ENCODE measurements at regions not wholly inside any gene's neighbourhood (a gene's known extent, or its start where the extent isn't known, plus 50 kb on each side); places are given as distances from the start of the nearest gene placed in this dataset.

DNA sequence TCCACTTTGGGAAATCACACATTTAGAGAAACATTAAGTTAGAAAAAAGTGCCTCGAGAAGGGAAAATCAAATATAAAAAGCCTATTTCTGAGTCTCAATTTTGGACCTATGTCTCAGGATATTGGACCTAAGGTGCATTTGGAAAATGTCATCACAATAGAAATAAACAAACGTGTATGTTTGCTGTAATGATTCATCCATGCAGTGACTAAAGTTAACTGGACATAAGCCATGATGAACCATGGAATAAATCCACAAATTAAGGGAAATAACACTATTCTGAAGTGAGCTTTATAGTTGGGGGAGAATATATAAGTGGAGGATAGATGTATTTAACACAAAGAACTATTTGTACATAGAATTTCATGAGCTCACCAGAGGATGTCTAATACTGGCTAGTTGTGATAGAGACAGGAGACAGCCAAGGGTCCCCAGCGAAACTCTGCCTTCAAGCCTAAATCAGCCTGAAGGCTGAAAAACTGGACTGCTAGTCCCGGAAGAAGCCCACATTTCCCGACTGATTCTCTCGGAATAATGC lies 963.3 kb upstream of the SPRY2 start:
- no peak for TF ChIP-seq EZH2 (IDR thresholded peaks at IDR 0.05; ENCODE audit: borderline replicate concordance, low read depth, low read length, severe bottlenecking)
- TF ChIP-seq, protein P1, sequence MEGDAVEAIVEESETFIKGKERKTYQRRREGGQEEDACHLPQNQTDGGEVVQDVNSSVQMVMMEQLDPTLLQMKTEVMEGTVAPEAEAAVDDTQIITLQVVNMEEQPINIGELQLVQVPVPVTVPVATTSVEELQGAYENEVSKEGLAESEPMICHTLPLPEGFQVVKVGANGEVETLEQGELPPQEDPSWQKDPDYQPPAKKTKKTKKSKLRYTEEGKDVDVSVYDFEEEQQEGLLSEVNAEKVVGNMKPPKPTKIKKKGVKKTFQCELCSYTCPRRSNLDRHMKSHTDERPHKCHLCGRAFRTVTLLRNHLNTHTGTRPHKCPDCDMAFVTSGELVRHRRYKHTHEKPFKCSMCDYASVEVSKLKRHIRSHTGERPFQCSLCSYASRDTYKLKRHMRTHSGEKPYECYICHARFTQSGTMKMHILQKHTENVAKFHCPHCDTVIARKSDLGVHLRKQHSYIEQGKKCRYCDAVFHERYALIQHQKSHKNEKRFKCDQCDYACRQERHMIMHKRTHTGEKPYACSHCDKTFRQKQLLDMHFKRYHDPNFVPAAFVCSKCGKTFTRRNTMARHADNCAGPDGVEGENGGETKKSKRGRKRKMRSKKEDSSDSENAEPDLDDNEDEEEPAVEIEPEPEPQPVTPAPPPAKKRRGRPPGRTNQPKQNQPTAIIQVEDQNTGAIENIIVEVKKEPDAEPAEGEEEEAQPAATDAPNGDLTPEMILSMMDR (IDR thresholded peaks at IDR 0.05; ENCODE audit: extremely low read depth in 1 of 2, insufficient read depth in 1 of 2, low read depth in 1 of 2, low read length in 2 of 2): no peak
- no peak for TF ChIP-seq MYC (IDR thresholded peaks at IDR 0.05; ENCODE audit: low read depth, low read length)
- TF ChIP-seq POLR2AphosphoS5 (IDR thresholded peaks at IDR 0.05; ENCODE audit: insufficient read depth, low read depth, low read length): no peak

Measured in endothelial cell of umbilical vein (primary cell).